ENCODE measurements at regions not wholly inside any gene's neighbourhood (a gene's known extent, or its start where the extent isn't known, plus 50 kb on each side); places are given as distances from the start of the nearest gene placed in this dataset.
"Not testable (repeated sequence)": the region's sequence is repeated elsewhere in the genome, so short reads cannot be mapped to it uniquely, and the experiment has no call there.

GRCh38 chr14:106792543-106792942, 1266.2 kb downstream of the TMEM121 start:
- H3K36me3 ChIP-seq (replicated peaks in 1 of 2; ENCODE audit: control insufficient read depth in 1 of 2, insufficient read depth in 2 of 2, low read length in 2 of 2) = no peaks in the 10 kb centered on the region
- intact Hi-C loops (cut with micrococcal nuclease; ENCODE audit: unreplicated experiment) (no loop called here), in situ Hi-C loops (cut with HindIII; ENCODE audit: extremely low pct_ligation_motif_present, low pct_unique_long_range_greater_than_20kb) (no loop called here)
- no peak overlapping the region for H3K4me3 ChIP-seq (replicated peaks in 1 of 3; ENCODE audit: insufficient read depth in 1 of 3, low read depth in 2 of 3, low read length in 3 of 3)
- TF ChIP-seq MYPOP (CRISPR knock-in tag; IDR thresholded peaks at IDR 0.05) (no peak), DR1 (CRISPR knock-in tag; IDR thresholded peaks at IDR 0.05) (no peak), ASH2L (IDR thresholded peaks at IDR 0.05; ENCODE audit: insufficient read length, low read depth, low read length) (no peak), ADNP (CRISPR knock-in tag; IDR thresholded peaks at IDR 0.05) (no peak), ATRX (CRISPR knock-in tag; IDR thresholded peaks at IDR 0.05; ENCODE audit: borderline replicate concordance) (no peak), ZFP90 (CRISPR knock-in tag; IDR thresholded peaks at IDR 0.05; ENCODE audit: borderline replicate concordance) (no peak), HNF1B (CRISPR knock-in tag; IDR thresholded peaks at IDR 0.05) (no peak), MAFG (CRISPR knock-in tag; IDR thresholded peaks at IDR 0.05) (no peak), MTA1 (CRISPR knock-in tag; IDR thresholded peaks at IDR 0.05; ENCODE audit: borderline replicate concordance) (no peak), ZSCAN9 (CRISPR knock-in tag; IDR thresholded peaks at IDR 0.05; ENCODE audit: borderline replicate concordance) (no peak), GATAD1 (CRISPR knock-in tag; IDR thresholded peaks at IDR 0.05) (no peak), ZNF10 (CRISPR knock-in tag; IDR thresholded peaks at IDR 0.05; ENCODE audit: borderline replicate concordance, low read depth) (no peak)
- H3K27me3 ChIP-seq (ENCODE audit: control insufficient read depth in 1 of 2, insufficient read depth in 2 of 2, low read length in 2 of 2) = 0 out of 5 replicates have a peak, but pooled peaks cover 0 to 3% of the 10 kb centered on the region in 2 experiments
- no peak for FAIRE-seq
- ATAC-seq = no peak
- no peak overlapping the region for H3K27ac ChIP-seq (ENCODE audit: extremely low read length, insufficient read depth, low read length)
- H3K79me2 ChIP-seq (ENCODE audit: insufficient read depth, low read length) = no peaks in the 10 kb centered on the region
- H3K4me2 ChIP-seq (ENCODE audit: low read depth, low read length) = no peak overlapping the region
- H3K4me1 ChIP-seq (ENCODE audit: insufficient read depth, low read length) = no peaks in the 10 kb centered on the region
- H4K20me1 ChIP-seq (ENCODE audit: insufficient read depth, low read length) = no peaks in the 10 kb centered on the region
- CTCF ChIA-PET (ENCODE audit: low intra/inter-chr PET ratio, low total read pairs) = no interaction called here
- POLR2A ChIA-PET = no interaction called here
- DNase-seq (ENCODE audit: low spot score) = no peak
- no peak overlapping the region for H2AFZ ChIP-seq (ENCODE audit: low read length)
- no peak overlapping the region for H3K9ac ChIP-seq (ENCODE audit: insufficient read depth, low read depth, low read length)
- WGBS (ENCODE audit: low lambda C conversion rate) = 33% methylated on average over 5 of the region's 5 CpGs
- BruUV-seq (replicated peaks) = no TSS peak
- H3K9me3 ChIP-seq (ENCODE audit: low read length) = no peaks in the 10 kb centered on the region

- H3K27me3 ChIP-seq (ENCODE audit: control insufficient read depth in 1 of 2, insufficient read depth in 2 of 2, low read length in 2 of 2); ATAC-seq; H2AFZ ChIP-seq (ENCODE audit: low read length); H3K4me3 ChIP-seq (replicated peaks in 1 of 3; ENCODE audit: insufficient read depth in 1 of 3, low read depth in 2 of 3, low read length in 3 of 3); intact Hi-C loops (cut with micrococcal nuclease; ENCODE audit: unreplicated experiment); POLR2A ChIA-PET; H3K27ac ChIP-seq (ENCODE audit: extremely low read length, insufficient read depth, low read length); H3K9me3 ChIP-seq (ENCODE audit: low read length); H3K4me2 ChIP-seq (ENCODE audit: low read depth, low read length); H4K20me1 ChIP-seq (ENCODE audit: insufficient read depth, low read length); H3K4me1 ChIP-seq (ENCODE audit: insufficient read depth, low read length); in situ Hi-C loops (cut with HindIII; ENCODE audit: extremely low pct_ligation_motif_present, low pct_unique_long_range_greater_than_20kb); FAIRE-seq; BruUV-seq (replicated peaks); H3K9ac ChIP-seq (ENCODE audit: insufficient read depth, low read depth, low read length); H3K79me2 ChIP-seq (ENCODE audit: insufficient read depth, low read length); DNase-seq (ENCODE audit: low spot score); CTCF ChIA-PET (ENCODE audit: low intra/inter-chr PET ratio, low total read pairs); H3K36me3 ChIP-seq (replicated peaks in 1 of 2; ENCODE audit: control insufficient read depth in 1 of 2, insufficient read depth in 2 of 2, low read length in 2 of 2): not testable (repeated sequence)
- under 1% methylated on average over 4 of the region's 4 CpGs for WGBS (ENCODE audit: low lambda C conversion rate)
These were observed 1271.8 kb downstream of the TMEM121 start for GRCh38 chr14:106798166-106798565.

Measured in HepG2 (cell line).